SK-N-MC (cell line): ENCODE measurements at regions not wholly inside any gene's neighbourhood (a gene's known extent, or its start where the extent isn't known, plus 50 kb on each side); places are given as distances from the start of the nearest gene placed in this dataset.
"Not testable (repeated sequence)": the region's sequence is repeated elsewhere in the genome, so short reads cannot be mapped to it uniquely, and the experiment has no call there.

Experiments
- DNase-seq: peaks from one replicate; pipeline ENCODE4 v3.0.0-alpha.2; 2011; ENCODE audit warnings: low read depth, low spot score
- H3K27ac ChIP-seq: fragments of 200-600 bp; sonication (generic); 2 replicates; pipeline ENCODE4 v1.5.1; 2016; ENCODE audit warnings: mixed run types
- H3K36me3 ChIP-seq: fragments of 200-600 bp; sonication (generic); 2 replicates; pipeline ENCODE4 v1.6.1; 2017; ENCODE audit warnings: antibody characterized with exemption, low read length, mixed read lengths; ENCODE audit not compliant: insufficient read depth
- H3K4me3 ChIP-seq: fragments of 200-600 bp; sonication (generic); 2 replicates; pipeline ENCODE4 v1.5.1; 2016
- H3K9ac ChIP-seq: fragments of 200-600 bp; sonication (generic); 2 replicates; pipeline ENCODE4 v1.8.0; 2017; ENCODE audit warnings: mixed run types, mixed read lengths; ENCODE audit not compliant: insufficient read length
- H3K9me3 ChIP-seq: fragments of 200-600 bp; sonication (generic); 2 replicates; pipeline ENCODE4 v1.6.1; 2017; ENCODE audit warnings: low read depth, mild to moderate bottlenecking, antibody characterized with exemption, low read length, moderate library complexity, mixed read lengths
- EZH2 ChIP-seq: fragments of 200-600 bp; sonication (generic); IDR thresholded peaks from one replicate; pipeline ENCODE4 v1.6.1; 2017; ENCODE audit warnings: antibody characterized with exemption
- FOXP2 ChIP-seq: optimal IDR thresholded peaks from 2 replicates; pipeline ENCODE3; 2011; ENCODE audit warnings: mild to moderate bottlenecking, moderate library complexity; ENCODE audit not compliant: insufficient read depth; ENCODE audit errors: extremely low read length, control extremely low read depth
- POLR2AphosphoS5 ChIP-seq: IDR thresholded peaks from 2 replicates; pipeline ENCODE4 v1.6.1; 2012; ENCODE audit warnings: mild to moderate bottlenecking, low read depth, low read length, borderline replicate concordance

- DNase-seq, result no peak
- no peak for TF ChIP-seq POLR2AphosphoS5
- no peak for TF ChIP-seq EZH2
- no peak for TF ChIP-seq FOXP2
- Histone ChIP-seq H3K4me3 (no peak overlapping the region), H3K9me3 (no peaks in the 10 kb centered on the region), H3K27ac (no peak overlapping the region), H3K36me3 (no peaks in the 10 kb centered on the region), H3K9ac (no peak overlapping the region)
Measured at GRCh38 chr6:74466572-74466971, 739.3 kb downstream of the COL12A1 start.

- Histone ChIP-seq H3K36me3 (no peaks in the 10 kb centered on the region), H3K4me3 (no peak overlapping the region), H3K9me3 (no peaks in the 10 kb centered on the region), H3K9ac (no peak overlapping the region), H3K27ac (no peak overlapping the region)
- TF ChIP-seq POLR2AphosphoS5 (no peak), EZH2 (no peak), FOXP2 (no peak)
- DNase-seq, result no peak
Measured at GRCh38 chr6:74459260-74459659, 746.6 kb downstream of the COL12A1 start.

- Histone ChIP-seq H3K9me3 (no peaks in the 10 kb centered on the region), H3K36me3 (no peaks in the 10 kb centered on the region), H3K9ac (no peak overlapping the region), H3K4me3 (no peak overlapping the region), H3K27ac (no peak overlapping the region)
- TF ChIP-seq POLR2AphosphoS5, result no peak
- TF ChIP-seq EZH2, result no peak
- TF ChIP-seq FOXP2, result no peak
- DNase-seq, result no peak
Measured at GRCh38 chr6:74458536-74458935, 747.3 kb downstream of the COL12A1 start.

- Histone ChIP-seq H3K4me3 (no peak overlapping the region), H3K27ac (no peak overlapping the region), H3K9me3 (no peaks in the 10 kb centered on the region), H3K9ac (no peak overlapping the region), H3K36me3 (no peaks in the 10 kb centered on the region)
- DNase-seq, result no peak
- TF ChIP-seq FOXP2, result no peak
- no peak for TF ChIP-seq POLR2AphosphoS5
- TF ChIP-seq EZH2, result no peak
Measured at GRCh38 chr6:74455786-74456185, 750.1 kb downstream of the COL12A1 start.

- Histone ChIP-seq H3K27ac (no peak overlapping the region), H3K4me3 (no peak overlapping the region), H3K9me3 (no peaks in the 10 kb centered on the region), H3K36me3 (no peaks in the 10 kb centered on the region), H3K9ac (no peak overlapping the region)
- DNase-seq, result no peak
- TF ChIP-seq FOXP2, result no peak
Measured at GRCh38 chr6:74451953-74452352, 753.9 kb downstream of the COL12A1 start.

- H3K9ac ChIP-seq, result no peak overlapping the region
- no peak for DNase-seq
- TF ChIP-seq POLR2AphosphoS5 (no peak), EZH2 (no peak), FOXP2 (no peak)
- H3K9me3 ChIP-seq, result no peaks in the 10 kb centered on the region
- H3K27ac ChIP-seq, result no peak overlapping the region
- no peak overlapping the region for H3K4me3 ChIP-seq
- no peaks in the 10 kb centered on the region for H3K36me3 ChIP-seq
Measured at GRCh38 chr6:74448850-74449249, 752.8 kb downstream of the CD109 start.

GRCh38 chr6:74447013-74447412 lies 751.0 kb downstream of the CD109 start:
- DNase-seq, result no peak
- TF ChIP-seq POLR2AphosphoS5 (no peak), FOXP2 (no peak), EZH2 (no peak)

GRCh38 chr6:74439123-74439811 lies 743.3 kb downstream of the CD109 start:
- Histone ChIP-seq H3K9me3 (no peaks in the 10 kb centered on the region), H3K9ac (no peak overlapping the region), H3K27ac (no peak overlapping the region), H3K36me3 (no peaks in the 10 kb centered on the region), H3K4me3 (no peak overlapping the region)
- no peak for DNase-seq
- TF ChIP-seq POLR2AphosphoS5, result no peak

More at GRCh38 chr6:74447013-74447412, 751.0 kb downstream of the CD109 start:
- Histone ChIP-seq H3K9ac (no peak overlapping the region), H3K9me3 (no peaks in the 10 kb centered on the region), H3K27ac (no peak overlapping the region), H3K4me3 (no peak overlapping the region), H3K36me3 (no peaks in the 10 kb centered on the region)

GRCh38 chr6:74438395-74438794 lies 742.4 kb downstream of the CD109 start:
- DNase-seq, H3K9me3 ChIP-seq, H3K9ac ChIP-seq, H3K27ac ChIP-seq, H3K36me3 ChIP-seq, H3K4me3 ChIP-seq: not testable (repeated sequence)
